ENCODE measurements at regions not wholly inside any gene's neighbourhood (a gene's known extent, or its start where the extent isn't known, plus 50 kb on each side); places are given as distances from the start of the nearest gene placed in this dataset.

DNA sequence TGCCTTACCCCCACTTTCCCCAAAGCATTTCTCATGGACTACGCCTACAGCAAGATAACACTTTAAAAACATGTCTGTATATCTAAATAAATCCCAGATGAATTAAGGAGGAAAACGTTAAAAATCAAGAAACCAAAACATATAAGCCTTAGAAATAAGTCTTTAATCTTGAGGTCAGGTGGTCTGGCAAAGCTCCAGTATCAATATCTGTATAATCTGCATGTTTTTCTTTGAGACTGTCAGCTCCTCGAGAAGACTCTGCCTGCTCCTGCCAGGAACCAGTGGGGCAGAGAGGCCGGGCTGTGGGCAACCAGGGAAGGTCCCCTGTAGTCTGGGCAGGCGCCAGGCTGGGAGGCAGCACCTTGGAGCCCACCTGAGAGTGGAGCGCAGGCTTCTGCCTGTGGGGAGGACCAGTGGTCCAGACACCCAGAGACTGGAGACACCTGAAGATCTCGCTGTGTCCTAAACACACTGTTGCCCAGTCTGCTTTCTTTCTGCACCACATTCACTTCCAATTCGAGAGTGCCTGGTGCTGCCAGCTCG is 291.0 kb upstream of the SOX11 start:
- WGBS, 2 experiments (ENCODE audit: insufficient coverage in 2 of 2): 92 to 93% methylated on average over 6 to 7 of the region's 9 CpGs
- no peaks in the 10 kb centered on the region for H3K4me1 ChIP-seq (ENCODE audit: control insufficient read depth, insufficient read depth, low read length, poor library complexity, severe bottlenecking)
- H3K9me3 ChIP-seq (ENCODE audit: control insufficient read depth, low read length): no peaks in the 10 kb centered on the region
- no peak overlapping the region for H3K4me3 ChIP-seq (ENCODE audit: extremely low read depth, insufficient read depth, low read length, poor library complexity, severe bottlenecking)
- H3K27ac ChIP-seq (ENCODE audit: low read depth, low read length, severe bottlenecking): no peak overlapping the region
- H3K36me3 ChIP-seq (ENCODE audit: control insufficient read depth, insufficient read depth, low read length): no peaks in the 10 kb centered on the region

DNA sequence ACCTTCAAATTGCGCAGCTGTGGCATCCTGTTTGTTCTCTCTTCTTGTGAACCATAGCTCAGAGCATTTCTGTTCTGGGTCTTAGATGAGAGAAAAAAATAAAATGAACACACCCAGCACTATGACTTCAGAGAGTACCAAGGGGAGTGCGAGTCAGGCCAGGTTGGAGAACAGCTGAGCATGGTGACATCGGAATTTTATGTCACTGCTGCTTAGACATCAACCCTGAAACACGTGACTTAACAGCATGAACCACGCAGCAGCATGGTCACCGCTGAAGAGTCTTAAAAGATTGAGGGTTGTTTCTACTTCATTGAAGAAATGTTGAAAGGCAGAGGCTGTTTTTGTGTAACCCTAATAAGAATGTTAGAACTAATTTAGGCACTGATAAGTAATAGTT is 288.8 kb upstream of the SOX11 start:
- no peaks in the 10 kb centered on the region for H3K36me3 ChIP-seq (ENCODE audit: control insufficient read depth, insufficient read depth, low read length)
- WGBS, 2 experiments (ENCODE audit: insufficient coverage in 2 of 2): 98% methylated on average over 5 to 6 of the region's 6 CpGs
- no peak overlapping the region for H3K27ac ChIP-seq (ENCODE audit: low read depth, low read length, severe bottlenecking)
- H3K9me3 ChIP-seq (ENCODE audit: control insufficient read depth, low read length): no peaks in the 10 kb centered on the region
- no peaks in the 10 kb centered on the region for H3K4me1 ChIP-seq (ENCODE audit: control insufficient read depth, insufficient read depth, low read length, poor library complexity, severe bottlenecking)
- H3K4me3 ChIP-seq (ENCODE audit: extremely low read depth, insufficient read depth, low read length, poor library complexity, severe bottlenecking): no peak overlapping the region

DNA sequence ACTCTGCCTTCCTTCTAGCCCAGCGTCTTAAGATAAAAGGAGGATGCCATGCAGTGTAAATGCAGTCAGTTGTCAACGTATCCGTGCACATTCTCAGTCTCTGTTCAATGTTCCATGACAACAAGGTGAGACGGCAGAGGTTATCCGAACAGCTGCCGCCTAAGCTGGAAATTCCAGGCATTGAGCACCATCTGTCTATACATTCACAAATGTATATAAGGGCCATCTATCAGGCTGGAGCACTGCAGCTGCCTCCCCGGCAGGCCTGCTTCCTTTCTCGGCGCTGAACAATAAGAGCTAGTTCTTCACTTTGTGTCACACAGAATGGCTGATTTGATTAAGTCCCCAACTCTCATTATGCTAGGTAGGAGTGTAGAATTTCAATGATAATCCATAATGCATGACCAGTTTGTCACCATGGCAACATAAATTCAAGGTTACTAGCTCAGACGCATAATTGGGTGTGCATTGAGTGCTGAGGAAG is 282.2 kb upstream of the SOX11 start:
- Histone ChIP-seq H3K36me3 (ENCODE audit: control insufficient read depth, insufficient read depth, low read length) (no peaks in the 10 kb centered on the region), H3K4me3 (ENCODE audit: extremely low read depth, insufficient read depth, low read length, poor library complexity, severe bottlenecking) (no peak overlapping the region), H3K4me1 (ENCODE audit: control insufficient read depth, insufficient read depth, low read length, poor library complexity, severe bottlenecking) (no peaks in the 10 kb centered on the region), H3K27ac (ENCODE audit: low read depth, low read length, severe bottlenecking) (peak overlapping the region; percentile 52), H3K9me3 (ENCODE audit: control insufficient read depth, low read length) (no peaks in the 10 kb centered on the region)
- 74 to 77% methylated on average over 5 to 6 of the region's 10 CpGs for WGBS, 2 experiments (ENCODE audit: insufficient coverage in 2 of 2)

DNA sequence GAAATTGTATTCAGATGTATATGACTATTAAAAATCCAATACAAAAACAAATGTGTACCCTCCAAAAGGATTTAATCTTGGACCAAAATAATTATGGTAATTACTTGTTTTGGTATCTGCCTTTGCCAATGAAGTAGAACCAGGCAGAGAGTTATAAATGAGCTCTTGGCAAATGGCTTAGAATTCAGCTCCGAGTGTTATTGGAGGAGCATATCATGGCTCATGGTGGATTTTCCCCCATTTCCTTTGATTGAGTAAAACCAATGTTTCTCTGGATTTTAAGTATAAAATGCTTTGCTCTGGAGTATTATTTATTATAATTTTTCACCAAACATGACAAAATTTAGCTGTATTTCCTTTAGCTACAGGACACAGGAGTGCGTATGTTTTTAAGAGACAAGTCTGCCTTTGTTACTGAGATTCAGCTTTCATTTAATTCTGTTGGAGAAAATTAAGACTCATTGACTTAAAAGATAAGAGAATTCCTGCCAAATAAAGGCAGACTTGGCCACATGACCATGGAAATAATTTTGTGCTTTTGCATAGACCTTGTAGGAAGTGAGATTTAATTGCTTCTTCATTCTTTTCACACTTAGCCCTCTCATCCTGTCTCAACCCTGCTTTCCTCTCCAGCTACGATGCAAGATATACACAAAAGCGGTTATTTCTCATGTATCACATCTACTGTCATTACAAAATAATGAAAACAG is 281.0 kb upstream of the SOX11 start:
- Histone ChIP-seq H3K36me3 (ENCODE audit: control insufficient read depth, insufficient read depth, low read length) (no peaks in the 10 kb centered on the region), H3K27ac (ENCODE audit: low read depth, low read length, severe bottlenecking) (peak overlapping the region; percentile 37), H3K9me3 (ENCODE audit: control insufficient read depth, low read length) (no peaks in the 10 kb centered on the region), H3K4me3 (ENCODE audit: extremely low read depth, insufficient read depth, low read length, poor library complexity, severe bottlenecking) (no peak overlapping the region), H3K4me1 (ENCODE audit: control insufficient read depth, insufficient read depth, low read length, poor library complexity, severe bottlenecking) (no peaks in the 10 kb centered on the region)
- WGBS, 2 experiments (ENCODE audit: insufficient coverage in 2 of 2): 90% methylated on average over 1 of the region's 4 CpGs; no CpG with 5 or more reads in 1 of the 2 experiments

DNA sequence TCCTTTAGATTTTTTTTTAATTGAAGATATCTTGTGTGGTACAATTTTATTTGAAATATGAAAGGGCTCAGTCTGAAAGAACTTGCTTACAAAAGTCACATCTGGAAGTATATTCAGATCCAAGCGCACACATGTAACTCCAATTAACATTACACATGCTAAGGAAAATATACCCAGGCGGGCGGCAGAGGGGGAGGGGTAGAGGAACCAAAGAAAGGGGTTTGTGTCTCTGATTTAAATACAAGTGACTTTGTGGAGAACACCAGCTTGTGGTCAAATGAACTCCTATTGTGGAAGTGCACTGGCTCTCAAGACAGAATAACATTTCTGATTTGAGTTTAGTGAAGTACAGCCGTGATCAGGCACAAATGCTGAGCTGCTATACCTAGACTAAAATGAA is 280.2 kb upstream of the SOX11 start:
- H3K36me3 ChIP-seq (ENCODE audit: control insufficient read depth, insufficient read depth, low read length): no peaks in the 10 kb centered on the region
- no peak overlapping the region for H3K27ac ChIP-seq (ENCODE audit: low read depth, low read length, severe bottlenecking)
- no peaks in the 10 kb centered on the region for H3K9me3 ChIP-seq (ENCODE audit: control insufficient read depth, low read length)
- H3K4me1 ChIP-seq (ENCODE audit: control insufficient read depth, insufficient read depth, low read length, poor library complexity, severe bottlenecking): no peaks in the 10 kb centered on the region
- 93 to 100% methylated on average over 1 of the region's 4 CpGs for WGBS, 2 experiments (ENCODE audit: insufficient coverage in 2 of 2)
- H3K4me3 ChIP-seq (ENCODE audit: extremely low read depth, insufficient read depth, low read length, poor library complexity, severe bottlenecking): no peak overlapping the region

DNA sequence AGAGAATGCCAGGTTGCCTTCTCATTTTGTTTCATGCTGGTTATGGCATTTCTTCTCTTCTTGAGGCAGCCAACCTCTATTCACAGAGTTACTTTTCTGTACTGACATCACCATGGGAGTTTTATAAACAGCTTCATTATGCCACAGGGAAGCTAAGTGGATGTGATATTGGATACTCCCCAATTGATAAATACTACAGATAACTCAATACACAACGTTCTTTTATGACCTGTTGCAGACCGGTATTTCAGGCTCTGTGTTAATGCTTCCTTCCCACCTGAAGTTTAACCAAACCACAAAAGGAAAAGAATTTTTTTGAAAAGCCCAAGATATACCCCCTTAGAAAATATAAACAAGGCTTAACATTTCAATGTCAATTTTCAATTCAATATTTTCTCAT is 258.3 kb upstream of the SOX11 start:
- WGBS, 2 experiments (ENCODE audit: insufficient coverage in 2 of 2): 87 to 100% methylated on average over 2 of the region's 2 CpGs
- Histone ChIP-seq H3K36me3 (ENCODE audit: control insufficient read depth, insufficient read depth, low read length) (no peaks in the 10 kb centered on the region), H3K27ac (ENCODE audit: low read depth, low read length, severe bottlenecking) (no peak overlapping the region), H3K4me1 (ENCODE audit: control insufficient read depth, insufficient read depth, low read length, poor library complexity, severe bottlenecking) (no peaks in the 10 kb centered on the region), H3K4me3 (ENCODE audit: extremely low read depth, insufficient read depth, low read length, poor library complexity, severe bottlenecking) (no peak overlapping the region), H3K9me3 (ENCODE audit: control insufficient read depth, low read length) (no peaks in the 10 kb centered on the region)

DNA sequence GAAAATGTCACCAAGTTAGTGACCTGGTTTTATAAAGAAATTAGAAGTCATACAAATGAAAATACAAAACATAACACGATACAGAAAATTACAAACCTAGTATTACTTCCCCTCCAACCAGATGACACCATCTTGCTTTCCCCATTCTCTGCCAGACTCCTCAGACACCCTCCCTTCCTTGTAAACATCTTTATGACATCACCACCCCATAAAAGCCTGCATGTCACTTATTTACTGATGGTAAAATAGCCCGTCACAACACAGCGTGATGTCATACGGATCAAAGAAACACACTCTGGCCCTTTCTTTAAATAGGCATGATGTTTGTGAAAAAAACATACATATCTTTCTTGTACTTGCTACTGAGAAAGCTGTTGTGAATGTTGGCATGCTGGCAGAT is 254.8 kb upstream of the SOX11 start:
- no peaks in the 10 kb centered on the region for H3K9me3 ChIP-seq (ENCODE audit: control insufficient read depth, low read length)
- no peak overlapping the region for H3K4me3 ChIP-seq (ENCODE audit: extremely low read depth, insufficient read depth, low read length, poor library complexity, severe bottlenecking)
- no peak overlapping the region for H3K27ac ChIP-seq (ENCODE audit: low read depth, low read length, severe bottlenecking)
- WGBS, 2 experiments (ENCODE audit: insufficient coverage in 2 of 2): 70 to 100% methylated on average over 1 of the region's 4 CpGs
- no peaks in the 10 kb centered on the region for H3K36me3 ChIP-seq (ENCODE audit: control insufficient read depth, insufficient read depth, low read length)
- no peaks in the 10 kb centered on the region for H3K4me1 ChIP-seq (ENCODE audit: control insufficient read depth, insufficient read depth, low read length, poor library complexity, severe bottlenecking)

DNA sequence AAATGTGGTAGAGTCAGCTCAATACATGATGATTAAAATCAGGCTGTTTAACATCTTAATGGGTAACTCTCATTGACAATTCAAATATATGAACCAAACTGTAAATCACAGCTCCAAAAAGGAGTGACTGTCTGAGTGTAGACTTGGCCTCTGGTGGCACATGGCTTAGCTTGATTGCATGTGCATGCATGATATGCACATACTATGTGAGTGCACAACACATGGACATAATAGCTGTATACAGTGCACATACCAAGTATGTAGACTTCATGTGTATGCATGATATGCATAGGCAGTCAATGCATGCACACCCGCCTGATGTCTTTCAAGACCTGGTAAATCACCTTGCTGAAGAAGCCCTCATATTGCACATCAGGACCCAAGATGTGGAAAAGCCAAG is 252.0 kb upstream of the SOX11 start:
- H3K9me3 ChIP-seq (ENCODE audit: control insufficient read depth, low read length): no peaks in the 10 kb centered on the region
- H3K4me1 ChIP-seq (ENCODE audit: control insufficient read depth, insufficient read depth, low read length, poor library complexity, severe bottlenecking): no peaks in the 10 kb centered on the region
- H3K4me3 ChIP-seq (ENCODE audit: extremely low read depth, insufficient read depth, low read length, poor library complexity, severe bottlenecking): no peak overlapping the region
- H3K36me3 ChIP-seq (ENCODE audit: control insufficient read depth, insufficient read depth, low read length): no peaks in the 10 kb centered on the region
- 86 to 100% methylated on average over 1 of the region's 1 CpG for WGBS, 2 experiments (ENCODE audit: insufficient coverage in 2 of 2)
- no peak overlapping the region for H3K27ac ChIP-seq (ENCODE audit: low read depth, low read length, severe bottlenecking)

DNA sequence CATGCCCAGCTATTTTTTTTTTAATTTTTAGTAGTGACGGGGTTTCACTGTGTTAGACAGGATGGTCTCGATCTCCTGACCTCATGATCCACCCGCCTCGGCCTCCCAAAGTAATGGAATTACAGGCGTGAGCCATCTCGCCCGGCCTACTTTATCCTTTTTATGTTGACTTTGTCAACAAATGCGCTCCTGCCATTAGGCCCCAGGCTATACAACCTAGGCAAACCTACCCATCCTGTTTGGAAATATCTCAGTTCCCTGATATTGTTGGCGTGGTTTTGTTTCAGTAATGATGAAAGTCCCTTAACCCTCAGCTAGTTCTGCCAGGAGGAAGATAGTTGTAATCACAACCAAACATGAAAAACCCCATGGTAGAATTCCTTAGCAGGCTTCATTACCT is 249.4 kb upstream of the SOX11 start:
- Histone ChIP-seq H3K9me3 (ENCODE audit: control insufficient read depth, low read length) (no peaks in the 10 kb centered on the region), H3K27ac (ENCODE audit: low read depth, low read length, severe bottlenecking) (no peak overlapping the region), H3K4me3 (ENCODE audit: extremely low read depth, insufficient read depth, low read length, poor library complexity, severe bottlenecking) (no peak overlapping the region), H3K4me1 (ENCODE audit: control insufficient read depth, insufficient read depth, low read length, poor library complexity, severe bottlenecking) (no peaks in the 10 kb centered on the region), H3K36me3 (ENCODE audit: control insufficient read depth, insufficient read depth, low read length) (no peaks in the 10 kb centered on the region)
- 89 to 97% methylated on average over 8 of the region's 9 CpGs for WGBS, 2 experiments (ENCODE audit: insufficient coverage in 2 of 2)

DNA sequence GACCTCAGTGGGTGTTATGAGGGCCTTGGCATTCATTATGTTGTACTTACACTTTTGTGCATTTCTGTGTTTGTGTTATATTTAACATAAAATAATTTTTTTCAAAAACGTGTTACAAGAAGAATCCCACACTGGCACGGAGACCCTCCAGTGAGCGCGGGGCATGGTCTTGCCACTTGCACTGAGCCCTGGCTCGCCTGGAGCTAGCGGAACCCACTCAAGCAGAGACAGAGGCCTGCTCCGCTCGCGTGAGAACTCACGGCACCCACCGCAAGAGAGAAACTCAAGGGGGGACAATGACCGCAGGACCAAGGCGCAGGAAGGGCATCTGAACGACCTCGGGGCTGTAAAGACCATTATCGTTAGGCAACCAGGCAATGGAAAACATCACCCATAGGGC is 248.0 kb upstream of the SOX11 start:
- Histone ChIP-seq H3K36me3 (ENCODE audit: control insufficient read depth, insufficient read depth, low read length) (no peaks in the 10 kb centered on the region), H3K4me3 (ENCODE audit: extremely low read depth, insufficient read depth, low read length, poor library complexity, severe bottlenecking) (no peak overlapping the region), H3K4me1 (ENCODE audit: control insufficient read depth, insufficient read depth, low read length, poor library complexity, severe bottlenecking) (no peaks in the 10 kb centered on the region), H3K9me3 (ENCODE audit: control insufficient read depth, low read length) (no peaks in the 10 kb centered on the region), H3K27ac (ENCODE audit: low read depth, low read length, severe bottlenecking) (no peak overlapping the region)
- 90 to 97% methylated on average over 15 to 16 of the region's 16 CpGs for WGBS, 2 experiments (ENCODE audit: insufficient coverage in 2 of 2)

DNA sequence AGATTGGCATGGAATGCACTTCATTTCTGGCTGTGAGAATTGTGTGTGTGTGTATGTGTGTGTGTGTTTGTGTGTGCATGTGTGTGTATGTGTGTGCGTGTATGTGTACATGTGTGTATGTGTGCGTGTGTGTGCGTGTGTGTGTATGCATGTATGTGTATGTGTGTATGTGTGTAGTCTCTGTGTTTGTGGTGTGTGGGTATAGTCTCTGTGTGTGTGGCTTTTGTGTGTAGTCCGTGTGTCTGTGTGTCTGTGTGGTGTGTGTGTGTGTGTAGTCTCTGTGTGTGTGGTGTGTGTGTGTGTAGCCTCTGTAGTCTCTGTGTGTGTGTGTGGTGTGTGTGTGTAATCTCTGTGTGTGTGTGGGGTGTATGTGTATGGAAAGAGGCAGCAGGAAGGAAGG is 247.3 kb upstream of the SOX11 start:
- Histone ChIP-seq H3K36me3 (ENCODE audit: control insufficient read depth, insufficient read depth, low read length) (no peaks in the 10 kb centered on the region), H3K4me1 (ENCODE audit: control insufficient read depth, insufficient read depth, low read length, poor library complexity, severe bottlenecking) (no peaks in the 10 kb centered on the region), H3K4me3 (ENCODE audit: extremely low read depth, insufficient read depth, low read length, poor library complexity, severe bottlenecking) (no peak overlapping the region), H3K9me3 (ENCODE audit: control insufficient read depth, low read length) (no peaks in the 10 kb centered on the region), H3K27ac (ENCODE audit: low read depth, low read length, severe bottlenecking) (no peak overlapping the region)
- WGBS, 2 experiments (ENCODE audit: insufficient coverage in 2 of 2): 74 to 96% methylated on average over 3 to 4 of the region's 4 CpGs
